Neural progenitor cell (in vitro differentiated cells): ENCODE measurements at regions not wholly inside any gene's neighbourhood (a gene's known extent, or its start where the extent isn't known, plus 50 kb on each side); places are given as distances from the start of the nearest gene placed in this dataset.

Experiments
- CTCF ChIP-seq: fragments of 200-600 bp; sonication (generic); IDR thresholded peaks from 2 replicates; pipeline ENCODE4 v1.5.1; 2017; ENCODE audit warnings: antibody characterized with exemption, mild to moderate bottlenecking
- EZH2phosphoT487 ChIP-seq: fragments of 200-600 bp; sonication (generic); IDR thresholded peaks from 2 replicates; pipeline ENCODE4 v1.6.1; 2017; ENCODE audit warnings: antibody characterized with exemption

- TF ChIP-seq CTCF (no peak), EZH2phosphoT487 (no peak)
Observed at GRCh38 chr16:80279656-80280055, 261.1 kb upstream of the DYNLRB2 start.
